ENCODE measurements at regions not wholly inside any gene's neighbourhood (a gene's known extent, or its start where the extent isn't known, plus 50 kb on each side); places are given as distances from the start of the nearest gene placed in this dataset.
A peak's percentile ranks its signal among the peaks of the same experiment; 100 is the strongest.

- TF ChIP-seq CTCF (conservative IDR thresholded peaks at IDR 0.05; ENCODE audit: low read depth, low read length) (peak; percentile 53), EZH2 (IDR thresholded peaks at IDR 0.05; ENCODE audit: borderline replicate concordance, low read depth, low read length, poor library complexity, severe bottlenecking) (no peak)
These were observed 155.8 kb upstream of the SMIM23 start for GRCh38 chr5:171629628-171630349.

Measured in A673 (cell line).